Panc1 (cell line): ENCODE measurements at regions not wholly inside any gene's neighbourhood (a gene's known extent, or its start where the extent isn't known, plus 50 kb on each side); places are given as distances from the start of the nearest gene placed in this dataset.

ENCODE experiments used
- ATAC-seq: fragments of 200-7000 bp; cut with Tn5 transposase; 2 replicates; pipeline ENCODE4 v1.9.1; 2020; ENCODE audit warnings: mild to moderate bottlenecking, moderate library complexity
- BruUV-seq: library from RNA; stranded (reverse); fragments of 400-500 nt; replicated peaks from 2 replicates; lab custom pipeline; 2021; lab: Mats Ljungman, UMichigan
- CTCF ChIA-PET: fragments of 300-600 bp; sonication (Branson Sonifier 250); formaldehyde crosslinking; loops from one replicate; lab custom pipeline; 2022; ENCODE audit warnings: antibody characterized with exemption; lab: Charles Lee
- POLR2A ChIA-PET: fragments of 300-600 bp; sonication (Branson Sonifier 250); formaldehyde crosslinking; loops from one replicate; lab custom pipeline; 2022; ENCODE audit warnings: antibody characterized with exemption; lab: Charles Lee
- DNase-seq: peaks from one replicate; pipeline ENCODE4 v3.0.0-alpha.2; 2010; ENCODE audit warnings: low read depth, low spot score
- H3K27ac ChIP-seq: 2 replicates; pipeline ENCODE4 v1.5.1; 2011; ENCODE audit warnings: mild to moderate bottlenecking, low read length, inconsistent platforms
- H3K27me3 ChIP-seq: fragments of 200-500 bp; sonication (Bioruptor generic); 2 replicates; pipeline ENCODE4 v1.6.0; 2014; ENCODE audit warnings: low read length, inconsistent platforms; ENCODE audit not compliant: control insufficient read depth, insufficient read depth
- H3K36me3 ChIP-seq: fragments of 200-500 bp; sonication (Bioruptor generic); 2 replicates; pipeline ENCODE4 v1.5.1; 2014; ENCODE audit warnings: inconsistent platforms, mild to moderate bottlenecking, low read length, moderate library complexity; ENCODE audit not compliant: control insufficient read depth, insufficient read depth
- H3K4me1 ChIP-seq: 2 replicates; pipeline ENCODE4 v1.5.1; 2011; ENCODE audit warnings: inconsistent platforms, mild to moderate bottlenecking, low read length, moderate library complexity; ENCODE audit not compliant: control insufficient read depth, insufficient read depth
- H3K4me3 ChIP-seq, 2 experiments: 2 replicates each; pipeline ENCODE4 v1.5.1; 2011 to 2012; ENCODE audit warnings: low read depth in 2 of 2, low read length in 2 of 2, mild to moderate bottlenecking in 2 of 2, inconsistent platforms in 1 of 2, moderate library complexity in 1 of 2
- H3K9me3 ChIP-seq: fragments of 200-500 bp; sonication (Bioruptor generic); 2 replicates; pipeline ENCODE4 v1.5.1; 2014; ENCODE audit warnings: low read depth, mild to moderate bottlenecking, inconsistent platforms, low read length, moderate library complexity; ENCODE audit not compliant: control insufficient read depth, insufficient read depth
- CTCF ChIP-seq: fragments of 450-650 bp; IDR thresholded peaks from 2 replicates; pipeline ENCODE4 v1.5.1; 2017; ENCODE audit warnings: mild to moderate bottlenecking
- POLR2AphosphoS5 ChIP-seq: IDR thresholded peaks from 2 replicates; pipeline ENCODE4 v1.6.1; 2012; ENCODE audit warnings: mild to moderate bottlenecking, low read depth, low read length, moderate library complexity
- REST ChIP-seq, 2 experiments: IDR thresholded peaks; 2 replicates each; pipeline ENCODE4 v1.6.1; 2011 to 2012; ENCODE audit warnings: low read depth in 2 of 2, control low read depth in 1 of 2, low read length in 1 of 2, mild to moderate bottlenecking in 1 of 2, moderate library complexity in 1 of 2; ENCODE audit not compliant: insufficient read depth in 1 of 2
- SIN3A ChIP-seq: IDR thresholded peaks from 2 replicates; pipeline ENCODE4 v1.6.1; 2012; ENCODE audit warnings: low read depth, mild to moderate bottlenecking, low read length, moderate library complexity, borderline replicate concordance; ENCODE audit not compliant: insufficient read depth
- TCF7L2 ChIP-seq: IDR thresholded peaks from 2 replicates; pipeline ENCODE4 v1.6.1; 2011; ENCODE audit warnings: mild to moderate bottlenecking, low read depth, low read length, inconsistent platforms
- in situ Hi-C: cut with HindIII; loops from 2 replicates; pipeline ENCODE4 v1.10.0; 2016; ENCODE audit warnings: low sequenced_read_pairs, low pct_unique_long_range_greater_than_20kb
- intact Hi-C: fragments of 100-400 bp; cut with micrococcal nuclease; formaldehyde crosslinking; loops from one replicate; pipeline ENCODE4 v1.10.0; 2022; ENCODE audit not compliant: unreplicated experiment

GRCh38 chr10:124323111-124323725, 95.5 kb downstream of the OAT start:
- no TSS peak for BruUV-seq
- no peak for ATAC-seq
- H3K36me3 ChIP-seq, result no peaks in the 10 kb centered on the region
- no peak overlapping the region for H3K27ac ChIP-seq
- H3K4me3 ChIP-seq, result no peak overlapping the region
- CTCF ChIA-PET, result no interaction called here
- H3K9me3 ChIP-seq, result no peaks in the 10 kb centered on the region
- intact Hi-C loops, result no loop called here
- in situ Hi-C loops, result no loop called here
- TF ChIP-seq POLR2AphosphoS5, result no peak
- no peak for TF ChIP-seq REST (IDR thresholded peaks at IDR 0.05; ENCODE audit: insufficient read depth in 1 of 2, low read depth in 2 of 2, low read length in 1 of 2)
- TF ChIP-seq CTCF, result no peak
- no peak for TF ChIP-seq TCF7L2
- no peak for TF ChIP-seq SIN3A
- no peaks in the 10 kb centered on the region for H3K4me1 ChIP-seq
- DNase-seq, result no peak
- POLR2A ChIA-PET, result interaction anchor here (0.7 kb wide), 1 partner anchor 12 kb away, joined by 7 read pairs; no protein-coding TSS in a partner anchor
- no peaks in the 10 kb centered on the region for H3K27me3 ChIP-seq

- in situ Hi-C loops, result no loop called here
- no TSS peak for BruUV-seq
- ATAC-seq (no peak), DNase-seq (no peak)
- ChIA-PET POLR2A (no interaction called here), CTCF (no interaction called here)
- no peaks in the 10 kb centered on the region for H3K36me3 ChIP-seq
- no peak overlapping the region for H3K27ac ChIP-seq
- no peaks in the 10 kb centered on the region for H3K27me3 ChIP-seq
- H3K4me1 ChIP-seq, result no peaks in the 10 kb centered on the region
- intact Hi-C loops, result no loop called here
- H3K9me3 ChIP-seq, result no peaks in the 10 kb centered on the region
- no peak overlapping the region for H3K4me3 ChIP-seq
- no peak for TF ChIP-seq SIN3A
- no peak for TF ChIP-seq TCF7L2
- TF ChIP-seq REST (IDR thresholded peaks at IDR 0.05; ENCODE audit: insufficient read depth in 1 of 2, low read depth in 2 of 2, low read length in 1 of 2), result no peak
- no peak for TF ChIP-seq POLR2AphosphoS5
- TF ChIP-seq CTCF, result no peak
Measured at GRCh38 chr10:124322191-124322980, 96.3 kb downstream of the OAT start.
